ENCODE measurements at regions not wholly inside any gene's neighbourhood (a gene's known extent, or its start where the extent isn't known, plus 50 kb on each side); places are given as distances from the start of the nearest gene placed in this dataset.

GRCh38 chr1:198880397-198880796, 241.6 kb downstream of the PTPRC start:
- Histone ChIP-seq H3K4me3 (no peak overlapping the region), H3K36me3 (no peaks in the 10 kb centered on the region), H3K27ac (no peak overlapping the region), H3K27me3 (replicated peaks; ENCODE audit: insufficient read depth) (no peaks in the 10 kb centered on the region), H3K4me1 (ENCODE audit: control insufficient read depth in 1 of 2, low read depth in 2 of 2) (no peaks in the 10 kb centered on the region), H3K9me3 (no peaks in the 10 kb centered on the region)
- ATAC-seq (ENCODE audit: insufficient number of reproducible peaks, low FRiP score, low read depth) (no peak), DNase-seq (ENCODE audit: low spot score) (no peak)
- TF ChIP-seq CTCF (IDR thresholded peaks at IDR 0.05) = no peak

- no peak overlapping the region for H3K27ac ChIP-seq
- H3K36me3 ChIP-seq = no peaks in the 10 kb centered on the region
- DNase-seq (ENCODE audit: low spot score) (no peak), ATAC-seq (ENCODE audit: insufficient number of reproducible peaks, low FRiP score, low read depth) (no peak)
- no peak overlapping the region for H3K4me3 ChIP-seq
- no peaks in the 10 kb centered on the region for H3K9me3 ChIP-seq
- no peaks in the 10 kb centered on the region for H3K4me1 ChIP-seq (ENCODE audit: control insufficient read depth in 1 of 2, low read depth in 2 of 2)
- TF ChIP-seq CTCF (IDR thresholded peaks at IDR 0.05) = no peak
- H3K27me3 ChIP-seq (replicated peaks; ENCODE audit: insufficient read depth) = no peaks in the 10 kb centered on the region
Measured at GRCh38 chr1:198880818-198881597, 242.2 kb downstream of the PTPRC start.

GRCh38 chr1:198883184-198883583, 244.3 kb downstream of the PTPRC start:
- no peaks in the 10 kb centered on the region for H3K36me3 ChIP-seq
- DNase-seq (ENCODE audit: low spot score) = no peak
- no peak overlapping the region for H3K4me3 ChIP-seq
- no peaks in the 10 kb centered on the region for H3K4me1 ChIP-seq (ENCODE audit: control insufficient read depth in 1 of 2, low read depth in 2 of 2)
- TF ChIP-seq CTCF (IDR thresholded peaks at IDR 0.05) = no peak
- no peak overlapping the region for H3K27ac ChIP-seq
- no peak for ATAC-seq (ENCODE audit: insufficient number of reproducible peaks, low FRiP score, low read depth)
- no peaks in the 10 kb centered on the region for H3K9me3 ChIP-seq
- no peaks in the 10 kb centered on the region for H3K27me3 ChIP-seq (replicated peaks; ENCODE audit: insufficient read depth)

GRCh38 chr1:198887866-198888265, 249.0 kb downstream of the PTPRC start:
- Histone ChIP-seq H3K9me3 (no peaks in the 10 kb centered on the region), H3K4me1 (ENCODE audit: control insufficient read depth in 1 of 2, low read depth in 2 of 2) (no peaks in the 10 kb centered on the region), H3K27ac (no peak overlapping the region), H3K4me3 (no peak overlapping the region), H3K36me3 (no peaks in the 10 kb centered on the region), H3K27me3 (replicated peaks; ENCODE audit: insufficient read depth) (no peaks in the 10 kb centered on the region)
- TF ChIP-seq CTCF (IDR thresholded peaks at IDR 0.05) = no peak
- DNase-seq (ENCODE audit: low spot score) (no peak), ATAC-seq (ENCODE audit: insufficient number of reproducible peaks, low FRiP score, low read depth) (no peak)

- no peak for TF ChIP-seq CTCF (IDR thresholded peaks at IDR 0.05)
- Histone ChIP-seq H3K4me3 (no peak overlapping the region), H3K27ac (no peak overlapping the region), H3K9me3 (no peaks in the 10 kb centered on the region), H3K4me1 (ENCODE audit: control insufficient read depth in 1 of 2, low read depth in 2 of 2) (no peaks in the 10 kb centered on the region), H3K27me3 (replicated peaks; ENCODE audit: insufficient read depth) (no peaks in the 10 kb centered on the region), H3K36me3 (no peaks in the 10 kb centered on the region)
- no peak for DNase-seq (ENCODE audit: low spot score)
- ATAC-seq (ENCODE audit: insufficient number of reproducible peaks, low FRiP score, low read depth) = no peak
Measured at GRCh38 chr1:198888379-198888943, 249.6 kb downstream of the PTPRC start.

All from thoracic aorta (tissue), 2 donors.